GM12872 (cell line): ENCODE measurements at regions not wholly inside any gene's neighbourhood (a gene's known extent, or its start where the extent isn't known, plus 50 kb on each side); places are given as distances from the start of the nearest gene placed in this dataset.

Source experiments
- TF ChIP-seq, protein P1 (sequence below): IDR thresholded peaks from 3 replicates; pipeline ENCODE4 v1.5.1; 2011; ENCODE audit warnings: low read depth, mild to moderate bottlenecking, low read length, moderate library complexity; ENCODE audit not compliant: insufficient read depth

DNA sequence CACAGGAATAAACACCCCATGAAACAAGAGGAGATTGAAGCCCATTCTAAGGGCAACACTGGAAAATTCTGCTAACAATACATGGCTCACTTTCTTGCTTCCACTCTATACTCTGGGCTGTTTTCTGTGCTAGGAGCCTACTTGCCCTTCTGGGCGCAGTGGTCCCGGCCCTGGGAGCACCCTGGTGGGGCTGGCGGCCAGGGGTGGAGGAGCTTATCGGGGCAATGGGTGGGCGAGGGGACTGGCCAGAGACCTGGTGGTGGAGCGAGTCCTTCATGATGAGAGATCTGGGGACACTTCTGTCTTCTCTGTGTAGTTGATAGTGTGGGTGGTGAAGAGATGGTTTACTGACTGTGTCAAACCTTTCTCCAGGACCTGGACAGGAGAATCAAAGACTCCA is 1128.5 kb downstream of the TBL1XR1 start:
- TF ChIP-seq, protein P1, sequence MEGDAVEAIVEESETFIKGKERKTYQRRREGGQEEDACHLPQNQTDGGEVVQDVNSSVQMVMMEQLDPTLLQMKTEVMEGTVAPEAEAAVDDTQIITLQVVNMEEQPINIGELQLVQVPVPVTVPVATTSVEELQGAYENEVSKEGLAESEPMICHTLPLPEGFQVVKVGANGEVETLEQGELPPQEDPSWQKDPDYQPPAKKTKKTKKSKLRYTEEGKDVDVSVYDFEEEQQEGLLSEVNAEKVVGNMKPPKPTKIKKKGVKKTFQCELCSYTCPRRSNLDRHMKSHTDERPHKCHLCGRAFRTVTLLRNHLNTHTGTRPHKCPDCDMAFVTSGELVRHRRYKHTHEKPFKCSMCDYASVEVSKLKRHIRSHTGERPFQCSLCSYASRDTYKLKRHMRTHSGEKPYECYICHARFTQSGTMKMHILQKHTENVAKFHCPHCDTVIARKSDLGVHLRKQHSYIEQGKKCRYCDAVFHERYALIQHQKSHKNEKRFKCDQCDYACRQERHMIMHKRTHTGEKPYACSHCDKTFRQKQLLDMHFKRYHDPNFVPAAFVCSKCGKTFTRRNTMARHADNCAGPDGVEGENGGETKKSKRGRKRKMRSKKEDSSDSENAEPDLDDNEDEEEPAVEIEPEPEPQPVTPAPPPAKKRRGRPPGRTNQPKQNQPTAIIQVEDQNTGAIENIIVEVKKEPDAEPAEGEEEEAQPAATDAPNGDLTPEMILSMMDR, result no peak

DNA sequence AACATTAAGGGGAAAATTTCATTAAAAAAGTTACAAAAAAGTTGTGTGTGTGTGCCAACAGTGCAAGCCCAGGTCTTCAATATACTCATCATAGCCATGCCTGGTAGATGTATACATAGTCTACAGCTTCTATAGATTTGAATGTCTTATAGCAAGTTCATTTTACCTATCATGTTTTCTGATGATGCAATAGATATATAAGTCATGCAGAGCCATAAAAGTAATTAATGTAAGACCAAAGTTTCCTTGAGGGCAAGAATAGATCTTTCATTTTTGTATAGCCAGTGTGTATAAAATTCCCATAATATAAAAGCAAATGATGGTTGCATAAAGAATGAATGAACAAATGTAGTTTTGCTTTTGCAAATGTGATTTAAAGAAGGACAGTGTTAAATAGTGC is 1138.4 kb downstream of the TBL1XR1 start:
- TF ChIP-seq, protein P1, result no peak

DNA sequence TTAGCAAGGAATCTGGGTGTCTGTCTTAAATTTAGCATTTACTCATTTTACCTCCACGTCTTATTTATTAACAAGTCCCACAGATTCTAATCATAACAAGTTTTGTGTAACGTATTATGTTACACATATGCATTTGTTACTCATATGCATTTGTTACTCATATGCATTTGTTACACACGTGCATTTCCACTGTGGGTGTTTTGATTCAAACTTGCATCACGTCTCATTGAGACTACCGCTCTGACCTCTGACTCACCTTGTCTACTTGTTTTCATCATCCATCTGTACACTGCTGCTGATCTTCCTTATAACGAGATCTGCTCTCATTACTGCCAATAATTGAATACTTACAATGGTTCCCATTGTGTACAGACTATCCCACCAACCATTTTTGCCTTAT is 1141.4 kb downstream of the TBL1XR1 start:
- TF ChIP-seq, protein P1, result no peak

DNA sequence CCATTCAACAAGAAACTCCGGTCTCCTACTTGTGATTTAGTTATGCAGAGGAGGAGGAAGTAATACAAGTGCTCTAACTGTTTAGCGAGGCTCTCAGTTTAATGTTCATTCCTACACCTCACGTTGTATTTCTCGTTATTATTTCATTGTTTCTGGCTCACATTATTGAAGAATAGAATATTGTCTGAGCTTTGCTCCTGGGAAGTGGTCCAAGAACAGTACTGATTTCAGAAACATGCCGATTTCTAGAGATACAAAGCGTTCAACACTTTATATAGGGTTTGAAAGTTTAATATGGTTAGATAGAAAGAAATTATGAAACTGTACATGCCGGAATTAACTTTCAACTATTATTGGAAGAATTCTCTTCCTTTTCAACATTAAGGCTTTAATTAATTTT is 1145.5 kb downstream of the TBL1XR1 start:
- TF ChIP-seq, protein P1, result no peak

DNA sequence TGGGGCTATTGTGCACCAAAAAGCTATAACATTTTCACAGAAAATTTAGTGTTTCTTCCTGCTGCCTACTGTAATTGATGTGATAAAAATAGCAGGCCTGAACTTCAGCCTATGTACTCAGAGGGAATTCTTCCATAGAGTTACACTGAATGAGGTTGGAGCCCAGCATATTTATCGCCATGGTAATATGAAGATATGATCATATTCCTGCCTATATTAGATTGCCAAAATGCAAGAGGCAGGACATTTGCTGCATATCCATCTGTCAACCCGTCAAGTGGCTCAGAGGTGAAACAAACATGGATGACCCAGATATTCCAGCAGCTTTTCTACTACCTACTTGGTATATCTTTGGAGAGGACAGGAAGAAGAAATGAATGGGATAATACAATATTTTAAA is 1150.6 kb downstream of the TBL1XR1 start:
- TF ChIP-seq, protein P1, result no peak

DNA sequence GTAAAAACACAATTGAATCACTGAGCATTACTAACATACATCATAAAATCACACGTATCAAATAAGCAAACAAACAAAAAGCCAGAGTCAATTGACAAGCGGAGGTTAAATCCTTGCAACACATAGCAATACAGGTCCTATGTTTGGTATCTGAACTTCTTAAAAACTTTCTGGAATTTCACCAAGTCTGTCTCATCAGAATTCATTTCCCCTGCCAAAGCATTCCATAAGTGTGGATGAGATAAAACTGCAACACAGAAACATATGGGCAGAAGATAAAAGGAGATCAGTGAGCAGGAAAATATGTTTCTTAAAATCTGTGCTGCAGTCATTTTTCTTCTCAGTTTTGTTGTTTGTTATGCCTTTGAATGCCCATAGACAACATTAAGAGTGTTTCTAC is 1155.5 kb downstream of the TBL1XR1 start:
- TF ChIP-seq, protein P1, result no peak

DNA sequence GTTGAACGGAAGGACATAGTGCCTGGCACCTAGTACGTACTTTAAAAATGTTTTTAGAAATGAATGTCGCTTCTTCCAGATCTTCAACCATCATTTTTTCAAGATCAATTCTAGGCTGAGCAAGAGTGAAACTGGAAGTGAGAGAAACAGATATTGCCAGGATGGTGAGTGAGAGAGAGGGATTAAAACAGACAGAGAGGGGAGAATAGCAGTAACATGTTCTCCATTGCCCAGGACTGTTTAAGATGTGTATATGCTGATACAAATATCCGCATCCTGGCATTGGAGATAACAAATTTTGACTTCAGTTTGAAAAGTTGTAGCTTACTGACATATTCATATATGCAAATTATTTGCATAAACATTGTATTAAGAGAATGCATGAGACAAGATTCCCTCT is 1156.1 kb downstream of the TBL1XR1 start:
- TF ChIP-seq, protein P1, result no peak

DNA sequence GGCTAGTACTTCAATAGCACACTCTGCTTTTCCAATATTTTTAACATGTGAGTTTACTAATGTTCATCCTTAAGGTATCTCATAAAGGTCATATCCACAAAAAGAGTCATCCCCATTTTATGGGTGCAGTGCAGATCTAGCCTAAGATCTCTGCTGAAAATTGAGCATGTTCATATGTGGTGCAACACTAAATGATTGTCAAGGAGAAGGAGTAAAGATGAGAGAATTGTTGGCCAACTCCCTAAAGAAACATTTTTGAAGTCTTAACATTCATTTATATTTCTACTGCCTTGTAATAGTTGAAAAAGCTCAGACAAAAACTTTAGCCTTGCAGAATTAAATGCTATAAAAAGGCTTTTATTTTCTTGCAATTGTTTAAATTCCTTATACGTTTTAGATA is 1159.6 kb downstream of the TBL1XR1 start:
- TF ChIP-seq, protein P1, result no peak
